Astrocyte of the spinal cord (primary cell): ENCODE measurements at regions not wholly inside any gene's neighbourhood (a gene's known extent, or its start where the extent isn't known, plus 50 kb on each side); places are given as distances from the start of the nearest gene placed in this dataset.
"Not testable (repeated sequence)": the region's sequence is repeated elsewhere in the genome, so short reads cannot be mapped to it uniquely, and the experiment has no call there.

Source experiments
- DNase-seq: peaks from one replicate; pipeline ENCODE4 v3.0.0; 2011; ENCODE audit warnings: low read depth, low spot score
- H3K4me3 ChIP-seq: 2 replicates; pipeline ENCODE4 v1.5.1; 2011; ENCODE audit warnings: low read depth, mild to moderate bottlenecking, low read length, moderate library complexity
- in situ Hi-C: cut with HindIII; loops from 2 replicates; pipeline ENCODE4 v1.10.0; 2017; ENCODE audit warnings: low sequenced_read_pairs
- TF ChIP-seq, protein P1 (sequence below): IDR thresholded peaks from 2 replicates; pipeline ENCODE4 v1.5.1; 2012; ENCODE audit warnings: low read depth, mild to moderate bottlenecking, low read length, inconsistent platforms

DNA sequence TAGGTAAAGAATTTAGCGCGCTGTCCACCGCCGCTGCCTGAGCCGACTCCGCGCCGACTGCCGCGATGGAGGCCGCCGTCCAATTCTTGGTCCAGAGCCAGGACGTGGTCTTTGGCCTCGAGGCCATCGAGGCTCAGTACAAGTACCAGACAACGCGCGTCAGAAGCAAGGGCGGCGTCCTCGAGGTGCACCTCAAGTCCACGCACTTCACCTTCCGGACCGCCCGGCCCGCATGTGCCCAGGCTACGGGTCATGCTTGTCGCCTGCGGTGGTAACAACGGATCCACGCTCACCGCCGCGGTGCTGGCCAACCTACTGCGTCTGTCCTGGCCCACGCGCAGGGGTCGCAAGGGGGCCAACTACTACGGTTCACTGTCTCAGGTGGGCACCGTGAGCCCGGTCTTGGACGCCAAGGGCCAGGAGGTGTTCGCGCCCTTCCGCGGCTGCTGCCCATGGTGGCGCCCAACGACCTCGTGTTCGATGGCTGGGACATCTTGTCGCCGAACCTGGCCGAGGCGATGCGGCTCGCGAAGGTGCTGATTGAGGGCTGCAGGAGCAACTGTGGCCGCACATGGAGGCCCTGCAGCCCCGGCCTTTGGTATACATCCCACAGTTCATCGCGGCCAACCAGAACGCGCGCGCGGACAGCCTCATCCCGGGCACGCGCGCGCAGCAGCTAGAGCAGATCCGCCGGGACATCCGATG is 128.0 kb downstream of the ANAPC4 start:
- in situ Hi-C loops = no loop called here
- TF ChIP-seq, protein P1, sequence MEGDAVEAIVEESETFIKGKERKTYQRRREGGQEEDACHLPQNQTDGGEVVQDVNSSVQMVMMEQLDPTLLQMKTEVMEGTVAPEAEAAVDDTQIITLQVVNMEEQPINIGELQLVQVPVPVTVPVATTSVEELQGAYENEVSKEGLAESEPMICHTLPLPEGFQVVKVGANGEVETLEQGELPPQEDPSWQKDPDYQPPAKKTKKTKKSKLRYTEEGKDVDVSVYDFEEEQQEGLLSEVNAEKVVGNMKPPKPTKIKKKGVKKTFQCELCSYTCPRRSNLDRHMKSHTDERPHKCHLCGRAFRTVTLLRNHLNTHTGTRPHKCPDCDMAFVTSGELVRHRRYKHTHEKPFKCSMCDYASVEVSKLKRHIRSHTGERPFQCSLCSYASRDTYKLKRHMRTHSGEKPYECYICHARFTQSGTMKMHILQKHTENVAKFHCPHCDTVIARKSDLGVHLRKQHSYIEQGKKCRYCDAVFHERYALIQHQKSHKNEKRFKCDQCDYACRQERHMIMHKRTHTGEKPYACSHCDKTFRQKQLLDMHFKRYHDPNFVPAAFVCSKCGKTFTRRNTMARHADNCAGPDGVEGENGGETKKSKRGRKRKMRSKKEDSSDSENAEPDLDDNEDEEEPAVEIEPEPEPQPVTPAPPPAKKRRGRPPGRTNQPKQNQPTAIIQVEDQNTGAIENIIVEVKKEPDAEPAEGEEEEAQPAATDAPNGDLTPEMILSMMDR = no peak
- DNase-seq = no peak
- no peak overlapping the region for H3K4me3 ChIP-seq

DNA sequence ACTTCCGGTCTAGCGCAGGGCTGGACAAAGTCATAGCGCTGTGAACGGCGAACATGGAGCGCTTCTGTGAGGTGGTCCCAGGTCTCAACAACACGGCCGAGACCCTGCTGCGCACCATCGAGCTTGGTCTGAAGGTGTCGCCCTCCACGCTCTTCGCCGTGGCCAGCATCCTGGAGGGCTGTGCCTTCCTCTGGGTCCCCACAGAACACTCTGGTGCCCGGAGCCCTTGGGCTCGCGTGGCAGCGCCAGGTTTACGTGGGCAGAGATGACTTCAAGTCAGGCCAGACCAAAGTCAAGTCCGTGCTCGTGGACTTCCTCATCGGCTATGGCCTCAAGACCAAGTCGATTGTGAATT is 128.6 kb downstream of the ANAPC4 start:
- TF ChIP-seq, protein P1 = no peak
- in situ Hi-C loops = no loop called here
- no peak overlapping the region for H3K4me3 ChIP-seq
- no peak for DNase-seq

DNA sequence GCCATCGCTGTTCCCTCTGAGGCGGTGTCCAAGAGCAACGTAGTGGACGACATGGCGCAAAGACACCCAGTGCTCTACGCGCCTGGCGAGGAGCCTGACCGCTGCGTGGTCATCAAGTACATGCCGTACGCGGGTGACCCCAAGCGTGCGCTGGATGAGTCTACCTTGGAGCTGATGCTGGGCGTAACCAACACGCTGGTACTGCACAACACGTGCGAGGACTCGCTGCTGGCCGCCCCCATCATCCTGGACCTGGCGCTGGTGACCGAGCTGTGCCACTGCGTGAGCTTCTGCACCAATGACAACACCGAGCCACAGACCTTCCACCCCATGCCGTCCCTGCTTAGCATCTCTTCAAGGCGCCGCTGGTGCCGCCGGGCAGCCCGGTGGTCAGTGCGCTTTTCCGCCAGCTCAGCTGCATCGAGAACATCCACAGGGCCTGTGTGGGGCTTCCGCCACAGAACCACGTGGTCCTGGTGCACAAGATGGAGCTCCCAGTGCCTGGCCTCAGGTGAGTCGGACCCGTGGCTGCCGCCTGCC is 129.0 kb downstream of the ANAPC4 start:
- DNase-seq = no peak
- no peak overlapping the region for H3K4me3 ChIP-seq
- TF ChIP-seq, protein P1 = no peak
- in situ Hi-C loops = no loop called here

DNA sequence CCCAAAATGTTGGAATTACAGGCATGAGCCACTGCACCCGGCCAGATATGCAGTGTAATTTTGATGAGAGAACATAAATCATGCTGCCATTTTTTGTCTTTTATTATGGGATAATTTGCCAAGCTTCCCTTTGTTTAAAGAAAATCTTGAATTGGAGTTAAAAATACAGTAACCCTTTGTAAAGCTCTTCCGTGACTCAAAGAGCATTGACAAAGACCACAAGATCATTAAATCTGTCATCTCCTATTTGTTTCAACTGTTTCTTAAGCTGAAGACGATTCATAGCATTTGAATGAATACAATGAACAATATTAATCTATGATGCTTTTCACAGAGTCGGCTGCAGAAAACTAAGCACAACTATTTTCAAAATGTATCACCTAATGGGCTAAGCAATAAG is 132.6 kb downstream of the ANAPC4 start:
- in situ Hi-C loops = no loop called here
- DNase-seq = no peak
- no peak overlapping the region for H3K4me3 ChIP-seq
- TF ChIP-seq, protein P1 = no peak

DNA sequence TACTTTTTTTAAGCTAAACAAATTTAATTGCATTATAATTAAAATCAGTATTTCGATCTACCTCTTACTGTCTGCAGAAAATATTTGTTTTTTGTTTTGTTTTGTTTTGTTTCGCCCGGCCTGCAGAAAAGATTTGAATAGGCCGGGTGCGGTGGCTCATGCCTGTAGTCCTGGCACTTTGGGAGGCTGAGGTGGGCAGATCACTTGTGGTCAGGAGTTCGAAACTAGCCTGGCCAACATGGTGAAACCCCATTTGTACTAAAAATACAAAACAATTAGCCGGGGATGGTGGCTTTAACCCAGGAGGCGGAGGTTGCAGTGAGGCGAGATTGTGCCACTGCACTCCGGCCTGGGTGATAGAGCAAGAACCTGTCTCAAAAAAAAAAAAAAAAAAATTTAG is 134.8 kb downstream of the ANAPC4 start:
- H3K4me3 ChIP-seq, in situ Hi-C loops, DNase-seq: not testable (repeated sequence)

DNA sequence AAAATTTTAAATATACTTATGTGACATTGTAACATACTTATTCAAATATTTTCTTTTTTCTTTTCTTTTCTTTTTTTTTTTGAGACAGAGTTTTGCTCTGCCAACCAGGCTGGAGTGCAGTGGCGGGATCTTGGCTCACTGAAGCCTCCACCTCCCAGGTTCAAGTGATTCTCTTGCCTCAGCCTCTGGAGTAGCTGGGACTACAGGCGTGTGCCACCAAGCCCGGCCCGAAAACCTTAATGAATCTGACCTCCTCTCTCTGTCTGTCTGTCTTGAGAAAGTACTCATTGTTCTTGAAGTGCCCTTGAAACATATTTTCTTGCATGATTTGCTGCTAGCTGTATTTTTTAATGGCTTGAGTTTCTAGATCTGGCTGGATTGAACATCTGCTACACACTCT is 136.8 kb downstream of the ANAPC4 start:
- H3K4me3 ChIP-seq = no peak overlapping the region
- TF ChIP-seq, protein P1 = no peak
- DNase-seq = no peak
- in situ Hi-C loops = no loop called here

DNA sequence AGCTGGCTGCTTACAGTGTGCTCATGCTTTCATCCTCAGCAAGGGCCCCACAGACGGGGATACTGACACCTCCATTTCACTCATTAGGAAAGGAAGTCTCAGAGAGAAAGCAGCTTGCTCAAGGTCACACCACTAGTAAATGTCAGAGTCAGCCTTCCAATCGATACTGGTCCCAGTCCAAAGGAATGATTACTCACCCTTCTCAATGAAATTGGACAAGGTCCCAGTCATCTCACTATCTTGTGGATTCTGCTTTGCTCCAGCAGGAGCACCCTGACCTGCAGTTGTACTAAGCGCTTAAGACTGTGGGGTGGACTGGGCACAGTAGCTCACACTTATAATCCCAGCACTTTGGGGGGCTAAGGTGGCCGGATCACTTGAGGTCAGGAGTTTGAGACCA is 132.2 kb upstream of the SLC34A2 start:
- no peak overlapping the region for H3K4me3 ChIP-seq
- no peak for DNase-seq
- TF ChIP-seq, protein P1 = no peak
- in situ Hi-C loops = no loop called here
